ENCODE measurements at regions not wholly inside any gene's neighbourhood (a gene's known extent, or its start where the extent isn't known, plus 50 kb on each side); places are given as distances from the start of the nearest gene placed in this dataset.

GRCh38 chr1:60152891-60153290 lies 79.3 kb upstream of the C1orf87 start:
- ChIA-PET CTCF (no interaction called here), POLR2A (no interaction called here)
- TF ChIP-seq CTCF (IDR thresholded peaks at IDR 0.05; ENCODE audit: control extremely low read depth, extremely low read depth, low read depth, missing control alignments): no peak
- DNase-seq (ENCODE audit: extremely low spot score): no peak

- CTCF ChIA-PET: interaction anchor here (0.8 to 1.6 kb wide), 2 partner anchors 8 to 9 kb away, joined by 3 to 4 read pairs; no protein-coding TSS in a partner anchor
- POLR2A ChIA-PET: no interaction called here
Observed at GRCh38 chr1:60151311-60151710, 77.7 kb upstream of the C1orf87 start.

DNA sequence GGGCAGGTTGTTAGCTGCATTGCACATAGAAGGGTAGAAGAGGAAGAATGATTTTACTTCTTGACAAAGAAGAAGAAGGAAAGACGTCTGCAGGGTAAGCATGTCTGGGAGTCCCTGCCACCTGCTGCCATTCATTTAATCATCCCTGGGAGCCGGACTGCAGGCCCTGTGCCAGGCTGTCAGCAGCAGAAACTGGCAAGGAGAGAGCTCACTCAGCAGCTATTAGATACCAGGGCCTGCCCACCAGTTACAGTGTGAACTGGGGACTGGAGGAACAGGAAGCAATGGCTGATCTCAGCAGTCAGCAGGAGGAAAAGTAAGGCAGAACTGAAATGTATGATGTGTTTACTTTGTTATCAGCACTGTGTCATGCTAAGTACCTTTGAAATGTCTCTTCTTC lies 75.7 kb upstream of the C1orf87 start:
- DNase-seq (ENCODE audit: extremely low spot score): no peak
- CTCF ChIA-PET: interaction anchor here (0.9 to 1.1 kb wide), 2 partner anchors 20 to 21 kb away, joined by 3 read pairs; no protein-coding TSS in a partner anchor
- POLR2A ChIA-PET: no interaction called here
- TF ChIP-seq CTCF (IDR thresholded peaks at IDR 0.05; ENCODE audit: control extremely low read depth, extremely low read depth, low read depth, missing control alignments): no peak

More at GRCh38 chr1:60151311-60151710, 77.7 kb upstream of the C1orf87 start:
- TF ChIP-seq CTCF (IDR thresholded peaks at IDR 0.05; ENCODE audit: control extremely low read depth, extremely low read depth, low read depth, missing control alignments): no peak
- no peak for DNase-seq (ENCODE audit: extremely low spot score)

DNA sequence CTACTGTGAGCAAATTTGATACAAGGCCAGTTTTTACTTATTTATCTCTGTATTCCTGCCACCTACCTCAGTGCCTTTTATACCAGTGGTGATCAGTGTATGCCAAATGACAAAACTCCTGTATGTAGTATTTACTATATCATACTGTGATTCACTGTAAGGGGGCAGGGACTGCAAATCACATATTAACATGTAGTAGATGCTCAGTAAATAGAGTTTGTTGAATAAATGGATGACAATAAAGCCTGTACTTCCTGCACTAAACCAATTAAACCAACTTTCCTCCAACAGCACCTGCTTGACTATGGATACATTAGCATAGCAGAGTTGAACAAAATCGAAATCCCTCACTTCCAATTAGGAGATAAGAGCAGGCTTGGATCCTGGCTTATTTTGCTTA lies 73.3 kb upstream of the C1orf87 start:
- ChIA-PET CTCF (no interaction called here), POLR2A (no interaction called here)
- TF ChIP-seq CTCF (IDR thresholded peaks at IDR 0.05; ENCODE audit: control extremely low read depth, extremely low read depth, low read depth, missing control alignments): no peak
- no peak for DNase-seq (ENCODE audit: extremely low spot score)

DNA sequence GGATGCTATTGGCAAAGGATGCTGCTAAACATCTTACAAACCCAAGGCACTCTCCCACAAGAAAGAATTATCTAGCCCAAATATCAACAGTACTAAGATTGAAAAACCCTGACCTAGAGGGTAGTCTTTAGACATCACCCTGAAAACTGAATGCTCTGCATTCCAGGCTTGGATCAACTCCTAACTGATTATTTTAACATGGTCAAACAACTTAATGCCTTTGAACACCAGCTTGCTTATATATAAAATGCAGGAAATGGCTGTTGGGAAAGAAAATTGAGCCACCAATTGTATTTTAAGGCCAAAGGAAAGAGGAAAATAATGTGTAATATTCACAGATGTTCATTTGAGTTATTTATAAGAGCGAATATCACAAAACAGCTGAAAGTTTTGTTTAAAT lies 72.2 kb upstream of the C1orf87 start:
- POLR2A ChIA-PET: no interaction called here
- CTCF ChIA-PET: interaction anchor here (0.7 to 1.0 kb wide), 2 partner anchors 12 to 17 kb away, joined by 3 read pairs; no protein-coding TSS in a partner anchor
- DNase-seq (ENCODE audit: extremely low spot score): no peak
- no peak for TF ChIP-seq CTCF (IDR thresholded peaks at IDR 0.05; ENCODE audit: control extremely low read depth, extremely low read depth, low read depth, missing control alignments)

DNA sequence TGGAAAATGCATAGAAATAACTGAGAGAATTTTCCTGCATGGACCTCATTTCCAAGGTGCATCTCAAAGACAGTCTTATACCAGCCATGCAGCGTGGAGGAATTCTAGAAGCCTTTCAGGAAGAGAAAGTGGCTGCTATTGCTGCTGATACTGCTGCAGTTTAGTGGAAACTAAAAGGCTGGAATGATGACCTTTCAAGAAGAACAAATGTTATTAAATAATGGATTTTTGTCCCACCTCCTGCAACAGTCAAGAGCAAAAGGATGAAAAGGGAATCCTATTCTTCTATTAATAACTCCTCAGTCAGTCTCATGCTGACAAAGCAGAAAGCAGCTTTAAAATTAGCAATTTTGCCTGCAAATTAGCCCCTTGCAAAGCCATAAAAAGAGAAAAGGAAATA lies 68.2 kb upstream of the C1orf87 start:
- POLR2A ChIA-PET: no interaction called here
- TF ChIP-seq CTCF (IDR thresholded peaks at IDR 0.05; ENCODE audit: control extremely low read depth, extremely low read depth, low read depth, missing control alignments): no peak
- DNase-seq (ENCODE audit: extremely low spot score): no peak
- CTCF ChIA-PET: interaction anchor here (1.8 kb wide), 1 partner anchor 12 kb away, joined by 6 read pairs; no protein-coding TSS in a partner anchor

GRCh38 chr1:60141276-60141675 lies 67.7 kb upstream of the C1orf87 start:
- no peak for DNase-seq (ENCODE audit: extremely low spot score)
- CTCF ChIA-PET: interaction anchor here (1.8 kb wide), 1 partner anchor 12 kb away, joined by 6 read pairs; no protein-coding TSS in a partner anchor
- TF ChIP-seq CTCF (IDR thresholded peaks at IDR 0.05; ENCODE audit: control extremely low read depth, extremely low read depth, low read depth, missing control alignments): no peak
- POLR2A ChIA-PET: no interaction called here
